Astrocyte (in vitro differentiated cells and primary cell): ENCODE measurements at regions not wholly inside any gene's neighbourhood (a gene's known extent, or its start where the extent isn't known, plus 50 kb on each side); places are given as distances from the start of the nearest gene placed in this dataset.

Experiments
- DNase-seq: peaks from one replicate; pipeline ENCODE4 v3.0.0-alpha.2; 2010; ENCODE audit warnings: low read depth
- FAIRE-seq: peaks from 2 replicates; lab custom pipeline; 2011; peaks lifted over from hg19 to GRCh38; lab: Jason Lieb, UNC
- H2AFZ ChIP-seq: 2 replicates; pipeline ENCODE4 v1.6.0; 2012; ENCODE audit warnings: low read depth, low read length, inconsistent platforms
- H3K27ac ChIP-seq: 2 replicates; pipeline ENCODE4 v1.5.1; 2011; ENCODE audit warnings: low read depth, low read length, inconsistent platforms
- H3K27me3 ChIP-seq: 2 replicates; pipeline ENCODE4 v1.6.0; 2011; ENCODE audit warnings: low read length, inconsistent platforms; ENCODE audit not compliant: insufficient read depth
- H3K36me3 ChIP-seq: 2 replicates; pipeline ENCODE4 v1.5.1; 2011; ENCODE audit warnings: low read length, inconsistent platforms; ENCODE audit not compliant: insufficient read depth
- H3K4me1 ChIP-seq: 2 replicates; pipeline ENCODE4 v1.5.1; 2011; ENCODE audit warnings: low read length, inconsistent platforms; ENCODE audit not compliant: insufficient read depth
- H3K4me2 ChIP-seq: 2 replicates; pipeline ENCODE4 v1.6.0; 2012; ENCODE audit warnings: low read length, inconsistent platforms
- H3K4me3 ChIP-seq: 2 replicates; pipeline ENCODE4 v1.5.1; 2011; ENCODE audit warnings: low read depth, mild to moderate bottlenecking, low read length, inconsistent platforms; ENCODE audit not compliant: insufficient read depth
- H3K79me2 ChIP-seq: 2 replicates; pipeline ENCODE4 v1.6.0; 2012; ENCODE audit warnings: mild to moderate bottlenecking, low read length, inconsistent platforms; ENCODE audit not compliant: insufficient read depth
- H3K9ac ChIP-seq: 2 replicates; pipeline ENCODE4 v1.6.0; 2012; ENCODE audit warnings: mild to moderate bottlenecking, low read length, inconsistent platforms
- H3K9me3 ChIP-seq: 2 replicates; pipeline ENCODE4 v1.5.1; 2012; ENCODE audit warnings: low read depth, mild to moderate bottlenecking, low read length, inconsistent platforms; ENCODE audit not compliant: insufficient read depth
- H4K20me1 ChIP-seq: 2 replicates; pipeline ENCODE4 v1.6.0; 2012; ENCODE audit warnings: low read length, inconsistent platforms; ENCODE audit not compliant: insufficient read depth
- H3K27ac Mint-ChIP-seq: one replicate; pipeline ENCODE4 v1.8.0; 2021; ENCODE audit warnings: mild to moderate bottlenecking, mixed read lengths; ENCODE audit not compliant: unreplicated experiment
- H3K27me3 Mint-ChIP-seq: one replicate; pipeline ENCODE4 v1.8.0; 2021; ENCODE audit warnings: low read depth, mixed read lengths; ENCODE audit not compliant: unreplicated experiment
- H3K36me3 Mint-ChIP-seq: one replicate; pipeline ENCODE4 v1.8.0; 2021; ENCODE audit warnings: low read depth, mixed read lengths; ENCODE audit not compliant: unreplicated experiment
- H3K4me1 Mint-ChIP-seq: one replicate; pipeline ENCODE4 v1.8.0; 2021; ENCODE audit warnings: low read depth, mixed read lengths; ENCODE audit not compliant: unreplicated experiment
- H3K4me3 Mint-ChIP-seq: one replicate; pipeline ENCODE4 v1.8.0; 2021; ENCODE audit warnings: mild to moderate bottlenecking, moderate library complexity, mixed read lengths; ENCODE audit not compliant: unreplicated experiment
- H3K9me3 Mint-ChIP-seq: one replicate; pipeline ENCODE4 v1.8.0; 2021; ENCODE audit warnings: mild to moderate bottlenecking, mixed read lengths; ENCODE audit not compliant: unreplicated experiment
- CTCF ChIP-seq: IDR thresholded peaks from 2 replicates; pipeline ENCODE4 v1.5.1; 2011; ENCODE audit warnings: low read depth, mild to moderate bottlenecking, inconsistent platforms, low read length, moderate library complexity; ENCODE audit not compliant: insufficient read depth
- EZH2 ChIP-seq: IDR thresholded peaks from 2 replicates; pipeline ENCODE4 v1.6.1; 2012; ENCODE audit warnings: mild to moderate bottlenecking, low read length, inconsistent platforms; ENCODE audit not compliant: insufficient read depth

- H3K4me2 ChIP-seq = no peak overlapping the region
- H3K27ac ChIP-seq = no peak overlapping the region
- no peak overlapping the region for H2AFZ ChIP-seq
- DNase-seq (no peak), FAIRE-seq (no peak)
- no peaks in the 10 kb centered on the region for H4K20me1 ChIP-seq
- Mint-ChIP-seq H3K4me3 (no peak overlapping the region), H3K4me1 (no peaks in the 10 kb centered on the region), H3K27me3 (no peaks in the 10 kb centered on the region), H3K36me3 (no peaks in the 10 kb centered on the region), H3K27ac (no peak overlapping the region), H3K9me3 (peaks cover 2% of the 10 kb centered on the region)
- no peaks in the 10 kb centered on the region for H3K79me2 ChIP-seq
- TF ChIP-seq EZH2 (no peak), CTCF (no peak)
- H3K36me3 ChIP-seq = no peaks in the 10 kb centered on the region
- H3K9me3 ChIP-seq = no peaks in the 10 kb centered on the region
- H3K4me3 ChIP-seq = no peak overlapping the region
- H3K4me1 ChIP-seq = no peaks in the 10 kb centered on the region
- no peaks in the 10 kb centered on the region for H3K27me3 ChIP-seq
- no peak overlapping the region for H3K9ac ChIP-seq
These were observed 78.8 kb upstream of the DTNA start for GRCh38 chr18:34631093-34631966.

DNA sequence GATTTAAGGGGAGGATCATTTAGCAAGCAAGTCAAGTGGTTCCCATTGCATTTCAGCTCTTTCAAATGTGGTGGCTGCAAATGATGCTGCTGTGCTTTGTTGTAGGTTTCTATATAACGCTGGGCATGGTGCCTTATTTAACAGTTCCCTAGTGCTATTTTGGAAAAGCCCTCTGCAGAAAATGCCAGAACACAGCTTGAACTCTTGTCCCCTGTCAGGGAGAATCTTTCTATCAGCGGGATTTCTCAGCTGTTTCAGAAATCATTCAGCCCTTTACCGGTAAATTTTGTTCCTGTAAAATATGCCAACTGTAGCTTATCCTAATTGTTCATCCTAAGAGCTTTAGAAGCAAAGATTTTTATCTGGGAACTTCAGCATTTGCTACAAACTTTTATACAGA, 77.8 kb upstream of the DTNA start:
- DNase-seq = no peak
- Histone ChIP-seq H3K79me2 (no peaks in the 10 kb centered on the region), H3K27ac (no peak overlapping the region), H3K27me3 (no peaks in the 10 kb centered on the region), H3K4me3 (no peak overlapping the region), H4K20me1 (no peaks in the 10 kb centered on the region), H3K9me3 (no peaks in the 10 kb centered on the region), H2AFZ (no peak overlapping the region), H3K4me2 (no peak overlapping the region), H3K36me3 (no peaks in the 10 kb centered on the region), H3K4me1 (no peaks in the 10 kb centered on the region), H3K9ac (no peak overlapping the region)
- TF ChIP-seq EZH2 (no peak), CTCF (no peak)
- H3K9me3 Mint-ChIP-seq = no peaks in the 10 kb centered on the region
- no peaks in the 10 kb centered on the region for H3K4me1 Mint-ChIP-seq
- no peaks in the 10 kb centered on the region for H3K36me3 Mint-ChIP-seq
- H3K4me3 Mint-ChIP-seq = no peak overlapping the region
- no peak for FAIRE-seq
- no peaks in the 10 kb centered on the region for H3K27me3 Mint-ChIP-seq
- H3K27ac Mint-ChIP-seq = no peak overlapping the region

- H3K4me2 ChIP-seq = no peak overlapping the region
- DNase-seq (no peak), FAIRE-seq (no peak)
- H3K4me3 ChIP-seq = no peak overlapping the region
- Mint-ChIP-seq H3K27ac (no peak overlapping the region), H3K36me3 (no peaks in the 10 kb centered on the region), H3K27me3 (no peaks in the 10 kb centered on the region), H3K9me3 (no peaks in the 10 kb centered on the region), H3K4me1 (no peaks in the 10 kb centered on the region), H3K4me3 (no peak overlapping the region)
- no peaks in the 10 kb centered on the region for H3K79me2 ChIP-seq
- no peaks in the 10 kb centered on the region for H3K9me3 ChIP-seq
- TF ChIP-seq EZH2 (no peak), CTCF (no peak)
- H3K4me1 ChIP-seq = no peaks in the 10 kb centered on the region
- no peak overlapping the region for H3K27ac ChIP-seq
- no peaks in the 10 kb centered on the region for H3K27me3 ChIP-seq
- H3K9ac ChIP-seq = no peak overlapping the region
- H4K20me1 ChIP-seq = no peaks in the 10 kb centered on the region
- no peak overlapping the region for H2AFZ ChIP-seq
- no peaks in the 10 kb centered on the region for H3K36me3 ChIP-seq
These were observed 76.7 kb upstream of the DTNA start for GRCh38 chr18:34633368-34633767.
